ENCODE measurements at regions not wholly inside any gene's neighbourhood (a gene's known extent, or its start where the extent isn't known, plus 50 kb on each side); places are given as distances from the start of the nearest gene placed in this dataset.

- Histone ChIP-seq H3K9me1 (ENCODE audit: control insufficient read depth, extremely low read depth, insufficient read depth, low read length) (no peaks in the 10 kb centered on the region), H4K20me1 (ENCODE audit: control insufficient read depth, extremely low read depth, insufficient read depth, low read length) (no peaks in the 10 kb centered on the region), H3K9me3 (ENCODE audit: control insufficient read depth, low read depth, low read length) (no peaks in the 10 kb centered on the region), H3K9ac (ENCODE audit: control insufficient read depth, extremely low read depth, insufficient read depth, low read length) (no peak overlapping the region), H3K4me2 (ENCODE audit: control insufficient read depth, extremely low read depth, insufficient read depth, low read depth, low read length) (no peak overlapping the region), H3K79me2 (ENCODE audit: control insufficient read depth, insufficient read depth, low read length) (no peaks in the 10 kb centered on the region), H3K36me3 (ENCODE audit: control insufficient read depth in 2 of 2, extremely low read depth in 1 of 2, insufficient read depth in 2 of 2, low read length in 2 of 2) (no peaks in the 10 kb centered on the region), H2AFZ (ENCODE audit: control insufficient read depth, low read length) (no peak overlapping the region), H3K4me1 (ENCODE audit: control insufficient read depth, extremely low read depth, insufficient read depth, low read length) (no peaks in the 10 kb centered on the region), H3K4me3 (ENCODE audit: control insufficient read depth in 2 of 3, extremely low read depth in 1 of 3, insufficient read depth in 2 of 3, low read depth in 1 of 3, low read length in 3 of 3) (no peak overlapping the region), H3K27me3 (ENCODE audit: control insufficient read depth, extremely low read depth, insufficient read depth, low read length) (no peaks in the 10 kb centered on the region), H3K27ac (ENCODE audit: control insufficient read depth, insufficient read depth, low read length) (no peak overlapping the region)
- no peak for TF ChIP-seq EZH2 (IDR thresholded peaks at IDR 0.05; ENCODE audit: low read length)
- no peak for TF ChIP-seq CTCF (optimal IDR thresholded peaks at IDR 0.05 in 1 of 3, IDR thresholded peaks at IDR 0.05 in 1 of 3, conservative IDR thresholded peaks at IDR 0.05 in 1 of 3; ENCODE audit: extremely low read depth in 1 of 3, insufficient read depth in 2 of 3, low read length in 3 of 3)
- DNase-seq (ENCODE audit: low read depth, low spot score) (no peak), FAIRE-seq (no peak)
- dilution Hi-C loops (cut with MboI; ENCODE audit: extremely low pct_ligation_motif_present, low sequenced_read_pairs), result no loop called here
Observed at GRCh38 chr3:148034353-148034752, 625.2 kb downstream of the ZIC1 start.

GRCh38 chr3:148036331-148036876 lies 627.2 kb downstream of the ZIC1 start:
- H3K9ac ChIP-seq (ENCODE audit: control insufficient read depth, extremely low read depth, insufficient read depth, low read length), result no peak overlapping the region
- H3K4me1 ChIP-seq (ENCODE audit: control insufficient read depth, extremely low read depth, insufficient read depth, low read length), result no peaks in the 10 kb centered on the region
- no peaks in the 10 kb centered on the region for H3K36me3 ChIP-seq (ENCODE audit: control insufficient read depth in 2 of 2, extremely low read depth in 1 of 2, insufficient read depth in 2 of 2, low read length in 2 of 2)
- dilution Hi-C loops (cut with MboI; ENCODE audit: extremely low pct_ligation_motif_present, low sequenced_read_pairs), result no loop called here
- no peak overlapping the region for H2AFZ ChIP-seq (ENCODE audit: control insufficient read depth, low read length)
- DNase-seq (ENCODE audit: low read depth, low spot score) (no peak), FAIRE-seq (no peak)
- no peaks in the 10 kb centered on the region for H4K20me1 ChIP-seq (ENCODE audit: control insufficient read depth, extremely low read depth, insufficient read depth, low read length)
- no peaks in the 10 kb centered on the region for H3K9me1 ChIP-seq (ENCODE audit: control insufficient read depth, extremely low read depth, insufficient read depth, low read length)
- no peaks in the 10 kb centered on the region for H3K9me3 ChIP-seq (ENCODE audit: control insufficient read depth, low read depth, low read length)
- TF ChIP-seq CTCF (optimal IDR thresholded peaks at IDR 0.05 in 1 of 3, IDR thresholded peaks at IDR 0.05 in 1 of 3, conservative IDR thresholded peaks at IDR 0.05 in 1 of 3; ENCODE audit: extremely low read depth in 1 of 3, insufficient read depth in 2 of 3, low read length in 3 of 3) (no peak), EZH2 (IDR thresholded peaks at IDR 0.05; ENCODE audit: low read length) (no peak)
- no peak overlapping the region for H3K27ac ChIP-seq (ENCODE audit: control insufficient read depth, insufficient read depth, low read length)
- H3K4me3 ChIP-seq (ENCODE audit: control insufficient read depth in 2 of 3, extremely low read depth in 1 of 3, insufficient read depth in 2 of 3, low read depth in 1 of 3, low read length in 3 of 3), result no peak overlapping the region
- no peaks in the 10 kb centered on the region for H3K79me2 ChIP-seq (ENCODE audit: control insufficient read depth, insufficient read depth, low read length)
- no peak overlapping the region for H3K4me2 ChIP-seq (ENCODE audit: control insufficient read depth, extremely low read depth, insufficient read depth, low read depth, low read length)
- H3K27me3 ChIP-seq (ENCODE audit: control insufficient read depth, extremely low read depth, insufficient read depth, low read length), result no peaks in the 10 kb centered on the region

All from keratinocyte (primary cell).